RPMI8226 (cell line): ENCODE measurements at regions not wholly inside any gene's neighbourhood (a gene's known extent, or its start where the extent isn't known, plus 50 kb on each side); places are given as distances from the start of the nearest gene placed in this dataset.

ENCODE experiments used
- DNase-seq: peaks from one replicate; pipeline ENCODE4 v3.0.0-alpha.2; 2015

- no peak for DNase-seq
Measured at GRCh38 chr3:148042663-148043445, 633.7 kb downstream of the ZIC1 start.

- no peak for DNase-seq
Measured at GRCh38 chr3:148044151-148044550, 635.0 kb downstream of the ZIC1 start.

DNA sequence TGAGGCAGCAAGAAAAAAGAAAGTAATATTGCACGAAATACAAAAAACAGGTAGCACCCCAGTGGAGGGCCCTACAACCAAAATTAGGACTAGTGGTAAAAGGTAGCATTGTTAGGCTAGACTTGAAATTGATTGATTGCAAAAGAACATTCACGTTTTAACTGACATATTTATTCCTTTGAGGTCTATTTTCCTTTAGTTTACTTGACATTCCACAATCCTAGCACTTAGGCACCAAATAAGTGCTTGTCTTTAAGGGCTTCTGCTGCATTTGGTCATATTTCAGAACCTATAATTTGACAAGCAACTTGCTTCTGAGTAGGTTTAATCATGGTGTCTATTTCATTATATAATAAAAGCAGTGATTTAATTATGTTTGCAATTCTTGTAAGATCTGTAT, 642.7 kb upstream of the AGTR1 start:
- DNase-seq = no peak

DNA sequence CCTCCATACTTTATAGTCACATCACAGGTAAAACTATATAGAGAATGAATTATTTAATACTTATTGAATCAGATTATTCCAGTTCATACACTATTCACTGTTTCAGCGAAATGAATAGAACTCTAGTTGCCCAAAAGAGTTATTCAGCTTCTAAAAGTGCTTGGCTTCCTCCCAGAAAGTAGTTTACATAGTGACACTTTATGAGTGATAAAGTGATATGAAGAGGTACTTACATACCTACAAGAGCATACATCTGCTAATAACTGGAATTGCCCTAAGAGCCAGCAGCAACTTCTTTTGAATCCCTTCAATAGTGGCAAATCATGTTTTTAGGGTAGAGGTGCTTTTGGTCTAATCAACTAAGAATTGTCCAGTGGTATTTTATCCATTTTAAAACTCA, 635.1 kb upstream of the AGTR1 start:
- DNase-seq = no peak

DNA sequence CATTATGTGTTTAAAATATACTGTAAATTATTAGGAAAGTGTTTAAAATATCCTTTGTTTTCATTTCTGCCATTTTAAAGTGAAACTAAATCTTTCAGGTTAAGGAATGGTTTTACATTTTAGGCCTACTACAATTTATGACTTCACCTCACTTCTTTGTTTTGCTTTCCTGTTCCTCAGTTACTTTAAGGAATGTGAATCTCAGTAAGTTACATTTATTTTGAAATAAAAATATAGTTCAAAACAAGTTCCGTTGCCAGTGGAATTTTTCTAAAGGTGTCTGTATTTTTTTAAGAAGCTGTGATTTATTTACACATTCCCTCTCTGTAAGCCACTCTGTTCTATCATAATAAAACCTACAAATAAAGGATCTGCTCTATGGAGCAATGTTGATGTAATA, 630.9 kb upstream of the AGTR1 start:
- no peak for DNase-seq

DNA sequence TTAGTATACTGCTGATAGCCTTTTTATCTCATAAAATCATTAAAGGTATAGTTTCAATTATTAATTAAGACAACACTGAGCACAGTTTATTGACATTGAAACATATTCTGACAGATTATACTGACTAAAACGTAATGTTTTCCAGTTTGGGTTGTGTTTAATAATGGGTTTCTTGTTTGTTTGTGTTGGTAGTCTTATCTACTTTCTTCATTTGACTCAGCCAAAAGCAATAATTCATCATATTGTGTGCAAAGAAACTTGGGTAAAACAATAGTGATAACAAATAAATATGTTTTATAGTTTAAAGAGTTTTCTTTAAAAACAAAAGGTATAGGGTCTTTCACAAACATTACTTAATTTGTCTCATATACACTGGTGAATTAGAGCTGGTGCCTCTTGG, 629.2 kb upstream of the AGTR1 start:
- DNase-seq = no peak

- no peak for DNase-seq
Measured at GRCh38 chr3:148070041-148070440, 627.7 kb upstream of the AGTR1 start.

DNA sequence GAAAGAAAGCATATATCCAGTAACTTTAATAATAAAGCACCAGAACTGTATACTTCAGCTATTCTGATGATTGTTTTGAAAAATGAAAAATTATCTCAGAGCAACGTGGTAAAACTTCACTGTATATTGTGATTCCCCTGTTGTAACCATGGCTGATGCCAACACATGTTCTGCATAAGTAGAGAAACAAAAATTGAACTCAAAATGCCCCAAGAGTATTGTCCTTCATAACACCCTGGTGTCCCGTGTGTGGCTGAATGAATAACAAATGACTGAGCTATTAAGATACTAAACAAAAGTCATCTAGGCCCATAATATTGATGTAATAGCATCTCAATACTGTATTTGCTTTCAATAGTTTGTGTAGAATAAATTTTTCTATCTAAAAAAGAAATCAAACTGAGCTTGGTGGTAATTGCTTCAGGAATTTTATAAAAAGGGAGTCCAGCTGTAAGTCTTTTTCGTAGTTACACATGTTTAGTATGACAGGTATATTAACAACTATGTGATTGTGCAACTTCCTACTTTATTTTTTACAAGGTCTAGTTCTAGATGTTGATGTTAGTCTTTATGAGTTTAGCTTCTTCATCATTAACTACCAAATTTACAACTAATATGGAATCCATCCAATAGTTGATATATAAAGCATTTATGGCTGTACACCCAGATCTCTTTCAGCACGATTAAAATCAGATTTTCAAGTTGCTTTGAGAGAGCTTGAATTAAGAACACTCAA, 623.8 kb upstream of the AGTR1 start:
- DNase-seq = no peak

- no peak for DNase-seq
Measured at GRCh38 chr3:148074946-148075345, 622.8 kb upstream of the AGTR1 start.

DNA sequence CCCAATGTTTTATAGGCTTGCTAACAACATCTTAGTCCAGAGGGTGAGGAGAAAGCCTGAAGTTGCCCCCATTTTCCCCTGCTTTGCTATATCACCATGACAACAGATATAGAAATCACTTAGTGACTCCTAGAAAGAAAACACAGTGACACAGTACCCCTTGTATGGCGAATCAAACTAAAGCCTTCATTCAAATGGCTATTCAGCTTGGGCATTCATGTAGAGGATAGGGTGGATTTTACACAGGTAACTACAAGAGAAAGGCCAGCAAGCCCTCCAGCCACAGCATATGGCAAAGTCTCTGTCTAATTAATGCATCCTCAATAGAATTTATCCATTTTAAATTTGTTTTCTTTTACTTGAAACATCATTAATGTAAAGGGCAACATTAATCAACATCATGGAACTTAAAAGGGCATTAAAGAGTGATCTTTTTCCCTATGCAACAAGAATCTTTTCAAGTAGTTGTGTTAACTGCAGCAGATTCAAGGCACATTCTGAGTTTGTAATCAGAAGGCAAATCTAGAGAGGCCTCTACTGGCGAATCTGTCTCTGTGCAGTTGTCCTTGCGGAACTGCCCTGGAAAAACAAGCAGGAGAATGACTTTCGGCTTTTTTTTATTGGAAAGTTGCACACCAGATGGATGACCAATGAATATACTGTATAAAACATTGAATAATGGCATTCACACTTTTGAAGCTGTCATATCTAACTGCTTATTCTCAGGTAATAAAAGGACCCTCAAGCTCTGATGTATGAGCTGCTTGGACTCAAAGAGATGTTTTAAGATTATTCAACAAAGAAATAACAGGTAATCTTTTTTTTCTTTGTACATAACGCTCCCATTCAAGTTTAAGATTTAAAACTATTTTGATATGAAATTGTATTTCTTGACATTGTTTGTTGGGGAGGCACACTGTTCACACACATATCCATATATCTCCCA, 621.7 kb upstream of the AGTR1 start:
- DNase-seq = peak; percentile 37

- DNase-seq = peak; percentile 13
Measured at GRCh38 chr3:148077318-148077923, 620.3 kb upstream of the AGTR1 start.

DNA sequence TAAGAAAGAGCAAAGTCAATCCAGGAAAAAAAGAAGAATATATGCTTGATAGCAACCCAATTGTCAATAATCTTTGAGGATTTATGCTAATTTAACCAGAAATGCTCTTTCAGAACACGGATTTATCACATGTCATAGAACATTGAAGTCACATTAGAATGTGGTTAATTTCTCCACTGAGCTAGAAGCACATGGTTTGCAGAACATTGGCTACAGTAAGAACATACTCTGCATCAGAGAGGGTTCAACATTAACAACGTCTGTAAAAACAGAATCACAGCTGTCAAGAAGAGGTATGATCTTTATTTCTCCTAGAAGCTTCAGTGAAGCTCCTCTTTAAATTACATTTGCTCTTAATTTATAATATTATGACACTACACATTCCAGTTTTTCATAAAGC, 619.7 kb upstream of the AGTR1 start:
- no peak for DNase-seq

DNA sequence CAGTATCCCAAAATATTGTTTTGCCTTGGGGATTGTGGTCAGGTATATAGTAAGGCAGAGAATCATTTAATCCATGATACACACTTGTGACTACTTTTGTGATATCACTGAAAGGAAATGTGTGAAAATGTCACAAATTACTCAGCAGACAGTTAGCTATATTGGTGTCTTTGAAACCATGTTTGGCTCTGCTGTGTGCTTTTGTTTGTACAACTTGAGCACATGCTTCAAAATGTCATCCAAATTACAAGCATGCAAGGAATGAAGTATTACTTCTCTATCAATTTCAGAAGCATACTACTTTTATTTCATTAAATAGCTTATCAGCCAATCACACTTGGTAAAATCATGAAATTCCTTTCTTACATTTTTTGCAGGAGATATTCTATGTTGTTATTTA, 619.0 kb upstream of the AGTR1 start:
- DNase-seq = no peak

GRCh38 chr3:148079370-148079769, 618.3 kb upstream of the AGTR1 start:
- no peak for DNase-seq

DNA sequence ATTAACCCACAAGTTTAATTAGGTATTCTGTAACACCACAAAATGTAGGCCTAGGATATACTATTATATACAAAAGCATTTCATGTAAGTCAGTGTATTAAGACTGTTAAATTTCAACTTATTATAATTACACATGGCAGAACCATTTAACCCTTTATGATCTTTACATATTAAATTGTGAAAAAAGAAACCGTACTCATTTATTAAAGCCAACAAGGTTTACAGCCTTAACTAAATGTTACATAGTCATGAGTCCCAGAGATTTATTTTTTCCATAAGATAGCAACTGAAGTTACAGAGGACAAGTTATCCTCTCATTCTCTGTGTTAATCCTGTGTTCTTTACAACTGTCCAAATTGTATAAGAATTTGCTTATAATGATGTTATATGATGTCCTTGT, 615.8 kb upstream of the AGTR1 start:
- DNase-seq = no peak

DNA sequence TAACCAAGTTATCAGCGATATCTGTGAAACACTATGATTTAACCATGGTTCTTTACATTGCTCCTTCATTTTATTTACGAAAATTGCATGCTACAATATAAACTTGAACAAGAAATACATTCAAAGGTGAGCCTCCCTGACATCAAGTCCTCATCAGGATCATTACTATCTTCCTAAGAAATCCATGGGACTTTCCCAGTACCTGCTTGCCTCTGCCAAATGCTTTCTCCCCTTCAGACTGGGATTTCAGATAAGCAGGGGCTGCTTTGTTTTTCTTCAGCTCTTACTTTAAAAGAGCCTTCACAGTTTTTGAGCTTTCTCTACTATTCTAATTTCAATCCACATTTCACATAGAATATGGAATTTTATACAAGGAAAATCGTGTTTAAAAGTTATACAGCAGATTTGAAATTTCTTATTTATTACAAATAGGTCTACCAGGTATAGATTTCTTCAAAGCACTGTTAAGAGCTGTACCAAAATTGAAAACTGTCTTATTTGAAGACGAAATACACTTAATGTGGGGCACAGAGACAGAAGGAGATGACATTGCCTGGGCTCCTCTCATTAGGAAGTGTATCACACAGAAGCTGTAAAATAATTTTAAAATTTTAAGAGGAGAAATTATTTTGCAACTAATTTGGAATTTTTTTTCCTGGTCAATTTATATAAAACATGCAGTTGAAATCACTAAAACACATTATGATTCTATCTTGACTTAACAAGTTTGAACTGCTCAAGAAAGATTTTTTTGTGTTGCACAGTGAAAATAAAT, 615.0 kb upstream of the AGTR1 start:
- no peak for DNase-seq

- DNase-seq = no peak
Measured at GRCh38 chr3:148083526-148084182, 614.0 kb upstream of the AGTR1 start.

DNA sequence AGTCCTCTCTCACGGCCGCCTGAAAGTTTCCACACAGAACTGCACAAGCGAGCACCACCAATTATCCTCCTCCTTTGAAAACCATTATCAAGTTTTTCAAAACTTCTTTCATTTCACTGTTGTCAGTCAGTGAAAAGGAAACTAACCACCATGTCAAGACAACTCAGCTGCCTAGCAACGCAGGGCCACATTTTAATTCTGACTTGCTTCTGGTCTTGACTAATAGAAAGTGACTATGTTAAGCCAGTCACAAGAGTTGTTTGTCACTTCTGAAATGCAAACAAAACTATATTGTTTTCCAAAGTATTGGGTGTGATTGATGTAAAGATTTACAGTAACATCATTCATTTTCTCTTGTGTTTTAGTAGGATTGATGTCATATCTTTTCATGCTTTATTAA, 612.8 kb upstream of the AGTR1 start:
- peak; percentile 12 for DNase-seq

- no peak for DNase-seq
Measured at GRCh38 chr3:148087601-148088371, 609.9 kb upstream of the AGTR1 start.

- DNase-seq = no peak
Measured at GRCh38 chr3:148089171-148089570, 608.5 kb upstream of the AGTR1 start.

DNA sequence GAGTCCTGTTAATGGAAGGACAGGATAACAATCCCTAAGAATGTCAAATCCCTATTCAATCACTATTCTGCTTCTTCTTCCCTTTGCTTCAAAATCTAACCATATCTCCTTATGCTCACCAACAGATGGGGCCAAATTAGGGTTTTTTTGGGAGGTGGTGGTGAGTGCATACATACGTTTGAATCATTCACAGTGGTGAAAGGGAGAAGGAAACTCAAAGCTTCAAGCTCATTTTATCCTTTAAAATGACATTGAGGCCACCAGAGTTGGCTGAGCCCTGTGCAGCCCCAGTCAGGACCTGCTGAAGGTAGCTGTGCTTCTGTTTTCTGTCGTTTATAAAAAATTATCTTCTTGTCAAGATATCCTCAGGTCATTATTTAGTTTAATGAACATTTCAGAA, 607.5 kb upstream of the AGTR1 start:
- no peak for DNase-seq
